ENCODE measurements at regions not wholly inside any gene's neighbourhood (a gene's known extent, or its start where the extent isn't known, plus 50 kb on each side); places are given as distances from the start of the nearest gene placed in this dataset.

DNA sequence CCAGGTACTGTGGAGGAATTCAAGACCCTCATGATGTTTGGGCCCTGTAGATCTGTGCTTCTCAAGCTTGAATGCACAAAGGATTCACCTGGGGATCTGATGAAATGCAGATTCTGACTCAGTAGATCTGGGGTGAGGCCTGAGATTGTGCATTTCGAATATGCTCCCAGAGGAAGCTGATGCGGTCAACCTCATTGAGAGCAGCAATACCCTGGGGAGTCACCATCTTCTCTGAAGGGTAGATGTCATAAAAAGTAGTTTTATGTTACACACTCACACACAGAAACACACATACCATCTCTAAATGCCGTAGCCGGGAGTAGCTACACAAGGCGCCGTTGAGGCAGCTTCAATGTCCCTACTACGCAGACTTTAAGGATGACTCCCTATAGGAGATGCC is 55.8 kb upstream of the CPEB4 start:
- Histone ChIP-seq H3K27me3 (no peaks in the 10 kb centered on the region), H3K36me3 (no peaks in the 10 kb centered on the region), H3K4me3 (ENCODE audit: low read depth, low read length) (no peak overlapping the region), H3K4me1 (no peaks in the 10 kb centered on the region; the same call in 1 of the 2 replicates), H3K9me3 (no peaks in the 10 kb centered on the region)
- TF ChIP-seq, protein P1, sequence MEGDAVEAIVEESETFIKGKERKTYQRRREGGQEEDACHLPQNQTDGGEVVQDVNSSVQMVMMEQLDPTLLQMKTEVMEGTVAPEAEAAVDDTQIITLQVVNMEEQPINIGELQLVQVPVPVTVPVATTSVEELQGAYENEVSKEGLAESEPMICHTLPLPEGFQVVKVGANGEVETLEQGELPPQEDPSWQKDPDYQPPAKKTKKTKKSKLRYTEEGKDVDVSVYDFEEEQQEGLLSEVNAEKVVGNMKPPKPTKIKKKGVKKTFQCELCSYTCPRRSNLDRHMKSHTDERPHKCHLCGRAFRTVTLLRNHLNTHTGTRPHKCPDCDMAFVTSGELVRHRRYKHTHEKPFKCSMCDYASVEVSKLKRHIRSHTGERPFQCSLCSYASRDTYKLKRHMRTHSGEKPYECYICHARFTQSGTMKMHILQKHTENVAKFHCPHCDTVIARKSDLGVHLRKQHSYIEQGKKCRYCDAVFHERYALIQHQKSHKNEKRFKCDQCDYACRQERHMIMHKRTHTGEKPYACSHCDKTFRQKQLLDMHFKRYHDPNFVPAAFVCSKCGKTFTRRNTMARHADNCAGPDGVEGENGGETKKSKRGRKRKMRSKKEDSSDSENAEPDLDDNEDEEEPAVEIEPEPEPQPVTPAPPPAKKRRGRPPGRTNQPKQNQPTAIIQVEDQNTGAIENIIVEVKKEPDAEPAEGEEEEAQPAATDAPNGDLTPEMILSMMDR (IDR thresholded peaks at IDR 0.05; ENCODE audit: low read depth, low read length), result no peak
- no peak for DNase-seq

DNA sequence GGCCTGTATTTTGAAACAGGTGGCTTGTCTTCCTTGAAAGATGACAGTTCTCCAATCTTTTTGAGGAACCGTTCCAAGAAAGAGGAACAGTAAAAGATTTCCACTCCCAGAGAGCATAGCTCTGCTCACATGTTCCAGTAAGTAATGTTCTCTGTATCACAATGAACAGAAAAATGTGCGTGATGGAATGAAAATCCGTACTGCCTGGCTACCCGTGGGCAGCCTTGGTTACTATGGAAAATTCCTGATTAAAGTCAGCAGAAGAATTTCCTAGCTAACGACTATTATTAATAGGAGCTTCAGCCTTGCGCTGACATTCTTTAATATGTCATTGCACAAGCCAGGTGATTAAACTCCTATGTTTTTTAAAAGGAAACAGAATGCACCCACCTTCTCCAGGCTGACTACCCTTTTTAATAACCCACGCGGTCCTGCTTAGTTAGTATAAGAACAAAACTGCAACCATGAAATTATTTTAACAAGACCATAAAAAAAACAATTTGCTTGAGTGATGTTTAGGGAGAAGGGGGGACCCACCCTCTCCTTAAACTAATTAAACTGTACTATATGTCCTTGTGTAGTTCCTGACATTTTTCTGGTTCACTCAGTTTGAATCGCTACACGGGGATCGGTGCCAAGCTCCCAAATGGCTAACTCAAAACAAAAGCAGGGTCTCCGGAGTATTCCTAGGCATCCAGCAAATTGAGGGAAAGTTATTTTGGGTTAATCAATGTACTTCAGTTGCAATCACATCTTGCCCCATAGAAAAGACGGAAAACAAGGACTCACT is 54.8 kb upstream of the CPEB4 start:
- Histone ChIP-seq H3K4me1 (no peaks in the 10 kb centered on the region; the same call in 1 of the 2 replicates), H3K9me3 (no peaks in the 10 kb centered on the region), H3K36me3 (no peaks in the 10 kb centered on the region), H3K27me3 (no peaks in the 10 kb centered on the region), H3K4me3 (ENCODE audit: low read depth, low read length) (no peak overlapping the region)
- DNase-seq, result no peak
- TF ChIP-seq, protein P1 (IDR thresholded peaks at IDR 0.05; ENCODE audit: low read depth, low read length), result no peak

DNA sequence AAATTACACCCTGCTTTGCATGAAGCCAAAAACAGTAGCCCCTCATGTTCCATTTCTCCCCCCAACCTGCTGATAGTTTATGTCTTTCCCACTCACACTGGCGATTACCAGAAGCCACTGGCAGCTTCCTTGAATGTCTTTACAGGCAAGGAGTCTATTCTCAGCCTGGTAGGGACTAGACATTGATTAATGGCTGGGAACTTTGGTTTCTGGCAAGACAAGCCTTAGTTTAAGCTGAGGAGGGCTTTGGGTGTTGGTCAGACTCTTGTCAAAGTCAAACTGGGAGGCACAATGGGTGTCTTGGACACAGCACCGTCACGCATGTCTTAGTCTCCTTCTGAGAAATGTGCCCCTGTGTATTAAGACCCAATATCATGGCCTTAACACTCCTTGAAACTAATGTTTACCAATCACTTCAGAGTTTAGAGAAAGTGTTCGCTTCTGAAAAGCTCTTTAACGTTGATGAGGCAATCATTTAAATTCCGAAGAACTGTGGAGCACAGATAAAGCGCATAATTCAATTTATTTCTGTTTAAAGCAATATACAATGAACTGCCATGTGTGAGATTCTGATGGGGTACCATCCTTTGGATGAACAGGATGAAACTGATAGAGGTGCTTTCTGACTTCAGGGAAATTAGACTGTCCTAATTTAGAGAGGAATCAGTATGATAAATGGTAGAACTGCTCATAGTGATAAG is 53.9 kb upstream of the CPEB4 start:
- H3K9me3 ChIP-seq, result no peaks in the 10 kb centered on the region
- no peaks in the 10 kb centered on the region for H3K36me3 ChIP-seq
- TF ChIP-seq, protein P1 (IDR thresholded peaks at IDR 0.05; ENCODE audit: low read depth, low read length), result no peak
- H3K4me1 ChIP-seq, result peaks cover 3% of the 10 kb centered on the region
- no peak for DNase-seq
- no peak overlapping the region for H3K4me3 ChIP-seq (ENCODE audit: low read depth, low read length)
- H3K27me3 ChIP-seq, result no peaks in the 10 kb centered on the region

DNA sequence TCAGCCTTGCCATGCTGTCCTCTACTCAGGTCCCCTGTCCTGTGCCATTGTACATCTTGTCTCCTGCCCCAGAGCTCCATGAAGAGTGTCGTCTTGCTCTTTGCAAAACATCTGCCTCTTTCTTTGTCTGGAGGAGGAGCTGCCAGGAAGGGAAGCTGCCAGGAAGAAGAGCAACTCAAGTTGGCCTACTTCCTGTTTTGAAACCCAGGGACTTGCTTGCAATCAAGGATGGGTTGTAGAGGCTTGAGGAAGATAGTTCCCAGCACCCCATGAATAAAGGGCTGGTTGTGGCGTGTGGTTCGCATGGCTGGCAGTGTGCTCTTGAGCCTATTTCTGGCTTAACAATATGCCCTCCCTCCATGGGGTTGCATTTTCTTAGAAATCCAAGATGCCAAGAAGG is 53.0 kb upstream of the CPEB4 start:
- no peaks in the 10 kb centered on the region for H3K9me3 ChIP-seq
- no peak overlapping the region for H3K4me3 ChIP-seq (ENCODE audit: low read depth, low read length)
- H3K4me1 ChIP-seq, result peaks cover 8% of the 10 kb centered on the region
- H3K36me3 ChIP-seq, result no peaks in the 10 kb centered on the region
- TF ChIP-seq, protein P1 (IDR thresholded peaks at IDR 0.05; ENCODE audit: low read depth, low read length), result no peak
- no peak for DNase-seq
- H3K27me3 ChIP-seq, result no peaks in the 10 kb centered on the region

DNA sequence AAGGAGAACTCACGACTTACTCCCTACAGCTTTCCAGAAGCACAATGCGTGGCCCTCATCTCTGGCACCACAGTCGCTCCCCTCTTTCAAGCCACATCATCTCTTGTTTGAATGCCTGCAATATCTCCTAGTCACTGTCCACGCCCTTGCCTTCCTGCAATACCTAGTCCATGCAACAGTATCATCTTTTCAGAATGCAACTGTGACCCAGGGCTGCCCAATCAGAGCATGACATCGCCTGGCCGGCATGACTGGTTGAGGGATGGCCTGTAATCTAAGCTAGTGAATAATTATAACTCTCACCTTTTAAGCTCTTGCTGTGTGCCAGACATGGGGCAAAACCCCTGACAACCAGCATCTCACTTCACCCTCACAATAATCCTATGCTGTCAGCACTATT is 52.5 kb upstream of the CPEB4 start:
- TF ChIP-seq, protein P1 (IDR thresholded peaks at IDR 0.05; ENCODE audit: low read depth, low read length), result no peak
- no peaks in the 10 kb centered on the region for H3K9me3 ChIP-seq
- H3K27me3 ChIP-seq, result no peaks in the 10 kb centered on the region
- DNase-seq, result no peak
- H3K36me3 ChIP-seq, result no peaks in the 10 kb centered on the region
- no peak overlapping the region for H3K4me3 ChIP-seq (ENCODE audit: low read depth, low read length)
- peaks cover 8% of the 10 kb centered on the region for H3K4me1 ChIP-seq

DNA sequence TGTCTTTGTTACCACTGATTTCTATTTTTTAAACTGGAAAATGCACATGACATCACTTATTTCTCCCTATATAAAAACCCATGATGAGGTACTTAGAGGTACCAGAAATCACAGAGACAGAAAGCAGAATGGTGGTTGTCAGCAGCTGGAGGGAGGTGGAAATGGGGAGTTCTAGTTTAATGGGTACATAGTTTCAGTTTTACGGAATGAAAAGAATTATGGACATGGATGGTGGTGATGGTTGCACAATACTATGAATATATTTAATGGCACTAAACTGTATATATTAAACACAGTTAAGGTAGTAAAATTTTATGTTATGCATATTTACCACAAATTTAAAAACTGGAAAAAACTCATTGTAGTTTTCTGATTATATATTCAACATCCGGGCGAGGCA is 50.5 kb upstream of the CPEB4 start:
- Histone ChIP-seq H3K4me1 (peaks cover 8% of the 10 kb centered on the region), H3K36me3 (no peaks in the 10 kb centered on the region), H3K9me3 (no peaks in the 10 kb centered on the region), H3K4me3 (ENCODE audit: low read depth, low read length) (no peak overlapping the region), H3K27me3 (no peaks in the 10 kb centered on the region)
- no peak for DNase-seq
- TF ChIP-seq, protein P1 (IDR thresholded peaks at IDR 0.05; ENCODE audit: low read depth, low read length), result no peak

Data from BE2C (cell line).